OCI-LY7 (cell line): ENCODE measurements at regions not wholly inside any gene's neighbourhood (a gene's known extent, or its start where the extent isn't known, plus 50 kb on each side); places are given as distances from the start of the nearest gene placed in this dataset.

Experiments
- BruUV-seq: library from RNA; stranded (reverse); fragments of 400-500 nt; replicated peaks from 2 replicates; lab custom pipeline; 2021; lab: Mats Ljungman, UMichigan
- CTCF ChIA-PET: fragments of 300-600 bp; sonication (Branson Sonifier 250); formaldehyde crosslinking; loops from one replicate; lab custom pipeline; 2022; ENCODE audit warnings: antibody characterized with exemption; ENCODE audit not compliant: unreplicated experiment; lab: Charles Lee
- POLR2A ChIA-PET: fragments of 300-600 bp; sonication (Branson Sonifier 250); formaldehyde crosslinking; loops from one replicate; lab custom pipeline; 2022; ENCODE audit warnings: antibody characterized with exemption; lab: Charles Lee
- DNase-seq: peaks from one replicate; pipeline ENCODE4 v3.0.0-alpha.2; 2015; ENCODE audit warnings: low spot score
- H2AFZ ChIP-seq: fragments of 200-600 bp; sonication (generic), shearing (Covaris generic); 2 replicates; pipeline ENCODE4 v1.6.1; 2014; ENCODE audit warnings: mild to moderate bottlenecking, antibody characterized with exemption, low read length, moderate library complexity
- H3K27ac ChIP-seq: fragments of 200-600 bp; sonication (generic); 2 replicates; pipeline ENCODE4 v1.5.1; 2014; ENCODE audit warnings: mixed run types, low read depth, mild to moderate bottlenecking, moderate library complexity, low read length, inconsistent platforms; ENCODE audit not compliant: poor library complexity, severe bottlenecking
- H3K36me3 ChIP-seq: fragments of 200-600 bp; sonication (generic); 2 replicates; pipeline ENCODE4 v1.6.1; 2014; ENCODE audit warnings: mild to moderate bottlenecking, antibody characterized with exemption, low read length, moderate library complexity, mixed read lengths; ENCODE audit not compliant: insufficient read depth
- H3K4me1 ChIP-seq: fragments of 200-600 bp; sonication (generic); 2 replicates; pipeline ENCODE4 v1.5.1; 2014; ENCODE audit warnings: mild to moderate bottlenecking, low read length; ENCODE audit not compliant: insufficient read depth, poor library complexity, severe bottlenecking
- H3K4me2 ChIP-seq: fragments of 200-600 bp; sonication (generic); 2 replicates; pipeline ENCODE4 v1.6.1; 2014; ENCODE audit warnings: mild to moderate bottlenecking, low read length
- H3K4me3 ChIP-seq: fragments of 200-600 bp; sonication (generic); 2 replicates; pipeline ENCODE4 v1.5.1; 2014; ENCODE audit warnings: mild to moderate bottlenecking, low read depth, low read length; ENCODE audit not compliant: poor library complexity, severe bottlenecking
- H3K79me2 ChIP-seq: fragments of 200-600 bp; sonication (generic); 2 replicates; pipeline ENCODE4 v1.6.1; 2016; ENCODE audit warnings: low read depth, mild to moderate bottlenecking, low read length, moderate library complexity, mixed read lengths; ENCODE audit not compliant: insufficient read depth
- H3K9me2 ChIP-seq: fragments of 200-600 bp; sonication (generic); 2 replicates; pipeline ENCODE4 v1.6.1; 2016; ENCODE audit warnings: mild to moderate bottlenecking, low read length, mixed read lengths; ENCODE audit not compliant: insufficient read depth
- H3K9me3 ChIP-seq: fragments of 200-600 bp; sonication (generic); 2 replicates; pipeline ENCODE4 v1.6.1; 2014; ENCODE audit warnings: mild to moderate bottlenecking, mixed run types, low read length, mixed read lengths
- H4K20me1 ChIP-seq: fragments of 200-600 bp; sonication (generic); 2 replicates; pipeline ENCODE4 v1.6.1; 2014; ENCODE audit warnings: mild to moderate bottlenecking, antibody characterized with exemption, low read length, moderate library complexity, mixed read lengths; ENCODE audit not compliant: insufficient read depth
- EZH2phosphoT487 ChIP-seq: fragments of 200-600 bp; sonication (generic); IDR thresholded peaks from 2 replicates; pipeline ENCODE4 v1.6.1; 2018; ENCODE audit warnings: low read depth, borderline replicate concordance, mild to moderate bottlenecking, mixed run types, antibody characterized with exemption, low read length, moderate library complexity, mixed read lengths
- intact Hi-C: fragments of 100-400 bp; cut with micrococcal nuclease; formaldehyde crosslinking; loops from one replicate; pipeline ENCODE4 v1.10.0; 2022; ENCODE audit not compliant: unreplicated experiment
- TF ChIP-seq, protein P1 (sequence below): fragments of 200-600 bp; sonication (generic); conservative IDR thresholded peaks from 2 replicates; pipeline ENCODE4 v1.5.1; 2014; ENCODE audit warnings: mild to moderate bottlenecking, antibody characterized with exemption, low read length, moderate library complexity, mixed read lengths

DNA sequence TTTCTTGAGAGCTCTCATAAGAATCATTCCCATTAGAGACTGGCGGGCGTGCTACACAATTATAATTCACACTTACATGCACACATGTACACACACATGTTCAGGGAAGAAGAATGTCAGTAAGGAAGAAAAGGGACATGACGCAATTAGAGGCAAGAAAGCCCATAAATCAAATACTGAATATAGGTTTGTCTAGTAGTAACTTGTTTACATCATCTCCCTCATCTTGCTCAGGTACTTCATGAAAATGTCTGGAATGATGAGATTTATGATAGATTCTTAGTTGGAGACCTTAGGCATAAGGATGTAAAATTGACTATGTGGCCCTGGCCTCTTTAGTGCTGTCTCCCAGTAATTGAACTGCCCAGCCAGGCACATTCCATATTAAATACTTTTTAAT is 628.0 kb upstream of the PCDH20 start:
- CTCF ChIA-PET = no interaction called here
- H4K20me1 ChIP-seq = no peaks in the 10 kb centered on the region
- no peak overlapping the region for H3K4me3 ChIP-seq
- intact Hi-C loops = no loop called here
- POLR2A ChIA-PET = interaction anchor here (0.6 kb wide), 1 partner anchor 197 kb away, joined by 3 read pairs; no protein-coding TSS in a partner anchor
- no TSS peak for BruUV-seq
- TF ChIP-seq EZH2phosphoT487 = no peak
- TF ChIP-seq, protein P1, sequence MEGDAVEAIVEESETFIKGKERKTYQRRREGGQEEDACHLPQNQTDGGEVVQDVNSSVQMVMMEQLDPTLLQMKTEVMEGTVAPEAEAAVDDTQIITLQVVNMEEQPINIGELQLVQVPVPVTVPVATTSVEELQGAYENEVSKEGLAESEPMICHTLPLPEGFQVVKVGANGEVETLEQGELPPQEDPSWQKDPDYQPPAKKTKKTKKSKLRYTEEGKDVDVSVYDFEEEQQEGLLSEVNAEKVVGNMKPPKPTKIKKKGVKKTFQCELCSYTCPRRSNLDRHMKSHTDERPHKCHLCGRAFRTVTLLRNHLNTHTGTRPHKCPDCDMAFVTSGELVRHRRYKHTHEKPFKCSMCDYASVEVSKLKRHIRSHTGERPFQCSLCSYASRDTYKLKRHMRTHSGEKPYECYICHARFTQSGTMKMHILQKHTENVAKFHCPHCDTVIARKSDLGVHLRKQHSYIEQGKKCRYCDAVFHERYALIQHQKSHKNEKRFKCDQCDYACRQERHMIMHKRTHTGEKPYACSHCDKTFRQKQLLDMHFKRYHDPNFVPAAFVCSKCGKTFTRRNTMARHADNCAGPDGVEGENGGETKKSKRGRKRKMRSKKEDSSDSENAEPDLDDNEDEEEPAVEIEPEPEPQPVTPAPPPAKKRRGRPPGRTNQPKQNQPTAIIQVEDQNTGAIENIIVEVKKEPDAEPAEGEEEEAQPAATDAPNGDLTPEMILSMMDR = no peak
- no peaks in the 10 kb centered on the region for H3K4me1 ChIP-seq
- no peak overlapping the region for H3K27ac ChIP-seq
- no peak for DNase-seq
- no peaks in the 10 kb centered on the region for H3K9me3 ChIP-seq
- 0 out of 2 replicates have a peak, but pooled peaks cover 6% of the 10 kb centered on the region for H3K9me2 ChIP-seq
- no peaks in the 10 kb centered on the region for H3K36me3 ChIP-seq
- H2AFZ ChIP-seq = no peak overlapping the region
- no peak overlapping the region for H3K4me2 ChIP-seq
- no peaks in the 10 kb centered on the region for H3K79me2 ChIP-seq

DNA sequence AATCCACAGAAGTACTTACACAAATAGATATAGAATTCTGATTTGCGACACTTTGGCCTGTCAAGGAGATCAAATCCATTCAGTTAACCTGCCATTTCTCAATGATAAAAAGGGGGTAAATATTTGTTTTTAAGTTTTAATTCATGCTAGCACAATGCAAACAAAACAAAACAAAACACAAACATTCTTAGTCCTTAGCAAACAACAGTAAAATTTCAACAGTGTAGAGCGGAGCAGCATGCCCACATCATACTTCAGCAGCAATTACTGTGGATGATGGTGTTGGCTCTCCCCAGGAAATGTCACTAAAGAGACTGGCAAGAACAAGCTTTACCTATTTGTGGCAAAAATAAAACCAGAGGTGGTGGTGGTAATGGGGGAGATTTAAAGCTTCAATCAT is 625.2 kb upstream of the PCDH20 start:
- Histone ChIP-seq H2AFZ (no peak overlapping the region), H3K36me3 (no peaks in the 10 kb centered on the region), H3K79me2 (no peaks in the 10 kb centered on the region), H3K4me3 (no peak overlapping the region), H3K4me1 (no peaks in the 10 kb centered on the region), H4K20me1 (no peaks in the 10 kb centered on the region), H3K4me2 (no peak overlapping the region), H3K9me2 (no peaks in the 10 kb centered on the region), H3K9me3 (no peaks in the 10 kb centered on the region), H3K27ac (no peak overlapping the region)
- POLR2A ChIA-PET = interaction anchor here (1.0 kb wide), 2 partner anchors 9 to 14 kb away, joined by 3 to 4 read pairs; no protein-coding TSS in a partner anchor
- DNase-seq = no peak
- no peak for TF ChIP-seq EZH2phosphoT487
- TF ChIP-seq, protein P1 = no peak
- BruUV-seq = no TSS peak
- intact Hi-C loops = no loop called here
- CTCF ChIA-PET = no interaction called here

DNA sequence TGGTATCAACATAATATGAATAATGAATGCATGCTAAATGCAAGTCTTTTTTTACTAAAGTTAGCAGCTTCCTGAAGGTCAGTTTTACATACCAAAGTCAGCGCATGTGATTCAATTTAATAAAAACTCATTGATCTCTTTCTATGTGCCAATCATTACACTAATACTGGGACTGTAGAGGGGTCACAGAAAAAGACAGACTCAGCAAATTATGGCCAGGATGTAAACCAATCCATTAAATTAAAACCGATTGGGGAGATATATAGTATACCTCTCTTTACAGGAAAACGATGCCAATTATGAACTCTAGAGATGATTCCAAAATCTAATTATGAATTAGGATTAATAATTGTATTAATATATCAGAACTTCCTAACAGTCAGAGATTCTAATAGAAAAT is 624.4 kb upstream of the PCDH20 start:
- no peaks in the 10 kb centered on the region for H4K20me1 ChIP-seq
- no peak for TF ChIP-seq EZH2phosphoT487
- TF ChIP-seq, protein P1 = no peak
- H3K79me2 ChIP-seq = no peaks in the 10 kb centered on the region
- H2AFZ ChIP-seq = no peak overlapping the region
- no peaks in the 10 kb centered on the region for H3K36me3 ChIP-seq
- H3K4me3 ChIP-seq = no peak overlapping the region
- no peaks in the 10 kb centered on the region for H3K4me1 ChIP-seq
- no peaks in the 10 kb centered on the region for H3K9me2 ChIP-seq
- no peak for DNase-seq
- intact Hi-C loops = no loop called here
- BruUV-seq = no TSS peak
- ChIA-PET CTCF (no interaction called here), POLR2A (interaction anchor here (1.0 kb wide), 1 partner anchor 10 kb away, joined by 4 read pairs; no protein-coding TSS in a partner anchor)
- H3K4me2 ChIP-seq = no peak overlapping the region
- H3K9me3 ChIP-seq = no peaks in the 10 kb centered on the region
- H3K27ac ChIP-seq = no peak overlapping the region
